A673 (cell line): ENCODE measurements at regions not wholly inside any gene's neighbourhood (a gene's known extent, or its start where the extent isn't known, plus 50 kb on each side); places are given as distances from the start of the nearest gene placed in this dataset.

Experiments
- BruUV-seq: library from RNA; stranded (reverse); fragments of 400-500 nt; replicated peaks from 2 replicates; lab custom pipeline; 2021; lab: Mats Ljungman, UMichigan
- CTCF ChIA-PET: fragments of 300-600 bp; sonication (Branson Sonifier 250); formaldehyde crosslinking; loops from one replicate; lab custom pipeline; 2022; ENCODE audit warnings: antibody characterized with exemption; lab: Charles Lee
- POLR2A ChIA-PET: fragments of 300-600 bp; sonication (Branson Sonifier 250); formaldehyde crosslinking; loops from one replicate; lab custom pipeline; 2022; ENCODE audit warnings: antibody characterized with exemption; ENCODE audit not compliant: low non-redundant PET; lab: Charles Lee
- DNase-seq: peaks from one replicate; pipeline ENCODE4 v3.0.0-alpha.2; 2015; ENCODE audit warnings: low spot score
- H3K27ac ChIP-seq: fragments of 200-600 bp; sonication (generic); 2 replicates; pipeline ENCODE4 v1.5.1; 2016; ENCODE audit warnings: mixed run types, low read depth, mild to moderate bottlenecking, mixed read lengths, antibody characterized with exemption, low read length; ENCODE audit not compliant: poor library complexity, severe bottlenecking
- H3K27me3 ChIP-seq: fragments of 200-600 bp; sonication (generic); replicated peaks from 2 replicates; pipeline ENCODE4 v1.6.1; 2017; ENCODE audit warnings: mixed run types, low read depth, mild to moderate bottlenecking, mixed read lengths, antibody characterized with exemption, low read length; ENCODE audit not compliant: insufficient read depth, poor library complexity
- H3K36me3 ChIP-seq: fragments of 200-600 bp; sonication (generic); 2 replicates; pipeline ENCODE4 v1.6.1; 2016; ENCODE audit warnings: mixed run types, mild to moderate bottlenecking, mixed read lengths, antibody characterized with exemption, low read length; ENCODE audit not compliant: insufficient read depth, poor library complexity, severe bottlenecking
- H3K4me1 ChIP-seq: fragments of 200-600 bp; sonication (generic); 2 replicates; pipeline ENCODE4 v1.6.1; 2017; ENCODE audit warnings: mixed run types, mild to moderate bottlenecking, mixed read lengths, antibody characterized with exemption, low read length; ENCODE audit not compliant: insufficient read depth, poor library complexity, severe bottlenecking
- H3K4me3 ChIP-seq: fragments of 200-600 bp; sonication (generic); 2 replicates; pipeline ENCODE4 v1.5.1; 2016; ENCODE audit warnings: low read depth, mixed run types, mild to moderate bottlenecking, mixed read lengths, low read length; ENCODE audit not compliant: poor library complexity, severe bottlenecking
- H3K9me3 ChIP-seq: fragments of 200-600 bp; sonication (generic); 2 replicates; pipeline ENCODE4 v1.6.1; 2016; ENCODE audit warnings: mixed run types, low read depth, mild to moderate bottlenecking, mixed read lengths, antibody characterized with exemption, low read length; ENCODE audit not compliant: poor library complexity, severe bottlenecking
- EZH2 ChIP-seq: fragments of 200-600 bp; sonication (generic); IDR thresholded peaks from 2 replicates; pipeline ENCODE4 v1.6.1; 2017; ENCODE audit warnings: borderline replicate concordance, low read depth, mild to moderate bottlenecking, mixed read lengths, antibody characterized with exemption, low read length; ENCODE audit not compliant: poor library complexity, severe bottlenecking
- intact Hi-C: fragments of 100-400 bp; cut with micrococcal nuclease; formaldehyde crosslinking; loops from one replicate; pipeline ENCODE4 v1.10.0; 2022; ENCODE audit not compliant: unreplicated experiment
- TF ChIP-seq, protein P1 (sequence below): fragments of 300-800, 200-600 bp; sonication (generic); conservative IDR thresholded peaks from 2 replicates; pipeline ENCODE4 v1.5.1; 2017; ENCODE audit warnings: low read depth, mild to moderate bottlenecking, antibody characterized with exemption, low read length, moderate library complexity, mixed read lengths

GRCh38 chr13:64672751-64673150 is 2557.4 kb downstream of the PCDH9 start:
- H3K36me3 ChIP-seq = no peaks in the 10 kb centered on the region
- intact Hi-C loops = no loop called here
- no TSS peak for BruUV-seq
- DNase-seq = no peak
- ChIA-PET CTCF (no interaction called here), POLR2A (no interaction called here)
- H3K27ac ChIP-seq = no peak overlapping the region
- no peaks in the 10 kb centered on the region for H3K9me3 ChIP-seq
- H3K4me1 ChIP-seq = no peaks in the 10 kb centered on the region
- H3K27me3 ChIP-seq = no peaks in the 10 kb centered on the region
- TF ChIP-seq, protein P1, sequence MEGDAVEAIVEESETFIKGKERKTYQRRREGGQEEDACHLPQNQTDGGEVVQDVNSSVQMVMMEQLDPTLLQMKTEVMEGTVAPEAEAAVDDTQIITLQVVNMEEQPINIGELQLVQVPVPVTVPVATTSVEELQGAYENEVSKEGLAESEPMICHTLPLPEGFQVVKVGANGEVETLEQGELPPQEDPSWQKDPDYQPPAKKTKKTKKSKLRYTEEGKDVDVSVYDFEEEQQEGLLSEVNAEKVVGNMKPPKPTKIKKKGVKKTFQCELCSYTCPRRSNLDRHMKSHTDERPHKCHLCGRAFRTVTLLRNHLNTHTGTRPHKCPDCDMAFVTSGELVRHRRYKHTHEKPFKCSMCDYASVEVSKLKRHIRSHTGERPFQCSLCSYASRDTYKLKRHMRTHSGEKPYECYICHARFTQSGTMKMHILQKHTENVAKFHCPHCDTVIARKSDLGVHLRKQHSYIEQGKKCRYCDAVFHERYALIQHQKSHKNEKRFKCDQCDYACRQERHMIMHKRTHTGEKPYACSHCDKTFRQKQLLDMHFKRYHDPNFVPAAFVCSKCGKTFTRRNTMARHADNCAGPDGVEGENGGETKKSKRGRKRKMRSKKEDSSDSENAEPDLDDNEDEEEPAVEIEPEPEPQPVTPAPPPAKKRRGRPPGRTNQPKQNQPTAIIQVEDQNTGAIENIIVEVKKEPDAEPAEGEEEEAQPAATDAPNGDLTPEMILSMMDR = no peak
- no peak for TF ChIP-seq EZH2
- no peak overlapping the region for H3K4me3 ChIP-seq

GRCh38 chr13:64662887-64663593 is 2567.1 kb downstream of the PCDH9 start:
- intact Hi-C loops = no loop called here
- no TSS peak for BruUV-seq
- ChIA-PET CTCF (no interaction called here), POLR2A (no interaction called here)
- H3K27me3 ChIP-seq = no peaks in the 10 kb centered on the region
- no peak overlapping the region for H3K27ac ChIP-seq
- H3K9me3 ChIP-seq = no peaks in the 10 kb centered on the region
- no peak overlapping the region for H3K4me3 ChIP-seq
- no peaks in the 10 kb centered on the region for H3K36me3 ChIP-seq
- no peaks in the 10 kb centered on the region for H3K4me1 ChIP-seq
- TF ChIP-seq, protein P1 = no peak
- TF ChIP-seq EZH2 = no peak
- DNase-seq = no peak

DNA sequence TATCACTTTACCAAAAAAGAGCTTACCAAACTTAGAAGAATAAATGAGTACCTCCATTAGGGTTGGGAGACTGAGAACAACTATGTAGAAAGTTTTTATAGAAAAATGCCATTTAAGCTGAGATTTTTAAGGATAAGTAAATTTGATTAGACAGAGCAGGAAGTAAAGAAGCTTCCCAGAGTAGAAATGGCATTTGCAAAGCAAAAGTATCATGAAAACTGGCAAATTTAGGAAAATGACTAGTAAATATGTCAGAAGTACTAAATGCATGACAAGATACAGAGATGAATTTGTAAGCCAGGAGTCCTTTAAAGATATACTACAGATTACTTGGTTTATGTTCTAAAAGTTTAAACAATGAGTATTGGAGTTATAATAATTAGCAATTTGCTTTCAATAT is 2581.8 kb downstream of the PCDH9 start:
- CTCF ChIA-PET = no interaction called here
- intact Hi-C loops = no loop called here
- no TSS peak for BruUV-seq

More for the DNA sequence above, 2581.8 kb downstream of the PCDH9 start:
- DNase-seq = no peak
- TF ChIP-seq EZH2 = no peak
- TF ChIP-seq, protein P1 = no peak
- H3K4me3 ChIP-seq = no peak overlapping the region
- no peaks in the 10 kb centered on the region for H3K9me3 ChIP-seq
- POLR2A ChIA-PET = no interaction called here
- no peaks in the 10 kb centered on the region for H3K27me3 ChIP-seq
- no peak overlapping the region for H3K27ac ChIP-seq
- H3K36me3 ChIP-seq = no peaks in the 10 kb centered on the region
- H3K4me1 ChIP-seq = no peaks in the 10 kb centered on the region
